Heart right ventricle (tissue), 16 donors: ENCODE measurements at regions not wholly inside any gene's neighbourhood (a gene's known extent, or its start where the extent isn't known, plus 50 kb on each side); places are given as distances from the start of the nearest gene placed in this dataset.

Experiments
- ATAC-seq, 8 donors: fragments of 200-7000 bp; cut with Tn5 transposase; one replicate each; pipeline ENCODE4 v1.9.1; 2020; ENCODE audit warnings: mild to moderate bottlenecking in 8 of 8, moderate library complexity in 8 of 8, moderate number of reproducible peaks in 1 of 8
- DNase-seq, 2 donors: peaks; one replicate each; pipeline ENCODE4 v3.0.0-alpha.2; 2020
- H3K27ac ChIP-seq, 10 donors: fragments of 200-600 bp; sonication (generic) in 2 of 10; one replicate each; pipeline versions ENCODE4 v1.5.0 to v1.8.0; 2020 to 2022; ENCODE audit warnings: mild to moderate bottlenecking in 3 of 10
- H3K27me3 ChIP-seq, 7 donors: fragments of 200-600 bp; one replicate each; pipeline ENCODE4 v1.8.0; 2021 to 2022; ENCODE audit warnings: mild to moderate bottlenecking in 2 of 7
- H3K36me3 ChIP-seq, 9 donors: fragments of 200-600 bp; sonication (generic) in 1 of 9; one replicate each; pipeline versions ENCODE4 v1.5.0 to v1.8.0; 2020 to 2022; ENCODE audit warnings: mild to moderate bottlenecking in 2 of 9
- H3K4me1 ChIP-seq, 9 donors: fragments of 200-600 bp; sonication (generic) in 1 of 9; one replicate each; pipeline versions ENCODE4 v1.5.0 to v1.8.0; 2020 to 2022; ENCODE audit warnings: mild to moderate bottlenecking in 4 of 9
- H3K4me3 ChIP-seq, 10 donors: fragments of 200-600 bp; sonication (generic) in 2 of 10; one replicate each; pipeline versions ENCODE4 v1.5.0 to v1.8.0; 2020 to 2022; ENCODE audit warnings: mild to moderate bottlenecking in 7 of 10, moderate library complexity in 2 of 10
- H3K9me3 ChIP-seq, 11 donors: fragments of 200-600 bp in 10 of 11; sonication (generic) in 2 of 11; one replicate each; pipeline versions ENCODE4 v1.5.0 to v1.8.0; 2013 to 2022; ENCODE audit warnings: mild to moderate bottlenecking in 2 of 11, control low read depth in 1 of 11, moderate library complexity in 1 of 11
- CTCF ChIP-seq, 9 donors: fragments of 200-600 bp; sonication (generic) in 2 of 9; IDR thresholded peaks; one replicate each; pipeline versions ENCODE4 v1.5.0 to v1.8.0; 2021 to 2022; ENCODE audit warnings: antibody characterized with exemption in 9 of 9, mild to moderate bottlenecking in 5 of 9, moderate library complexity in 1 of 9
- WGBS, 2 donors: extraction: QIAGEN DNeasy Blood & Tissue Kit; methylation state at CpG; one replicate each; pipeline ENCODE4 v1.1.7; 2013; ENCODE audit warnings: inconsistent platforms in 1 of 2; 5-methylcytosine and 5-hydroxymethylcytosine counted together
- intact Hi-C, 10 donors: fragments of 100-400 bp; cut with DNase I; formaldehyde crosslinking; loops; one replicate each; pipeline versions ENCODE4 v1.11.1 to v1.14.2; 2022
- donor health status: Arrhythmogenic right ventricular cardiomyopathy.
- donor health status: ischemic (EF 13 %, LVEDD 7.1; RV severe dilation, severe dysfunction).
- donor health status: healthy with polysubstance abuse.
- donor health status: DM: no; HTN: yes; CAD: no.
- donor health status: DM: no; HTN: no; CAD: no.
- donor health status: ischemic (EF 25% LVEDD 6.9; RV normal size, moderate dysfunction).
- donor health status: ischemic (EF 25% LVEDD 5.7; RV mildly dilated, moderate dysfunction).
- donor health status: healthy.
- donor health status: DM: yes; HTN: yes; CAD: no.
- donor health status: Ischemic cardiomyopathy.
- donor health status: ischemic (EF 35%, LVEDD 5.7; RV mildly dilated, moderate dysfunction).
- donor health status: nonischemic (EF 11% LVEDD 7.7; RV severe dilation, severe dysfunction).
- donor health status: DM: yes; HTN: yes; CAD: no.
- donor health status: PGD.
- donor health status: ischemic (EF 29% LVEDD 5.4; RV normal size, mild dysfunction).
- donor health status: nonischemic (EF 23%, LVEDD 6.1; RV moderate dilation, normal function).

GRCh38 chr2:123157016-123157415 is 868.1 kb upstream of the CNTNAP5 start:
- DNase-seq (no peak), ATAC-seq (no peak)
- no peaks in the 10 kb centered on the region for H3K27me3 ChIP-seq
- no peaks in the 10 kb centered on the region for H3K9me3 ChIP-seq
- intact Hi-C loops, result no loop called here
- no peak for TF ChIP-seq CTCF (IDR thresholded peaks at IDR 0.05)
- no peak overlapping the region for H3K4me3 ChIP-seq
- H3K27ac ChIP-seq, result no peak overlapping the region
- H3K36me3 ChIP-seq, result no peaks in the 10 kb centered on the region
- WGBS, 2 donors, result 66 to 67% methylated on average over 3 of the region's 3 CpGs
- H3K4me1 ChIP-seq, result no peaks in the 10 kb centered on the region

GRCh38 chr2:123162400-123163016 is 862.6 kb upstream of the CNTNAP5 start:
- TF ChIP-seq CTCF (IDR thresholded peaks at IDR 0.05), result no peak
- 48 to 68% methylated on average over 1 of the region's 1 CpG for WGBS, 2 donors
- Histone ChIP-seq H3K4me1 (no peaks in the 10 kb centered on the region), H3K4me3 (no peak overlapping the region), H3K36me3 (no peaks in the 10 kb centered on the region), H3K27ac (no peak overlapping the region), H3K27me3 (no peaks in the 10 kb centered on the region), H3K9me3 (peaks cover 0 to 5% (median 0%) of the 10 kb centered on the region in 11 donors)
- DNase-seq, result no peak
- ATAC-seq, result no peak
- intact Hi-C loops, result no loop called here

- WGBS, 2 donors, result 59 to 74% methylated on average over 2 of the region's 2 CpGs
- no peaks in the 10 kb centered on the region for H3K27me3 ChIP-seq
- peaks cover 0 to 10% (median 0%) of the 10 kb centered on the region in 11 donors for H3K9me3 ChIP-seq
- intact Hi-C loops, result no loop called here
- no peak for ATAC-seq
- no peaks in the 10 kb centered on the region for H3K36me3 ChIP-seq
- no peaks in the 10 kb centered on the region for H3K4me1 ChIP-seq
- DNase-seq, result no peak
- TF ChIP-seq CTCF (IDR thresholded peaks at IDR 0.05), result no peak
- no peak overlapping the region for H3K4me3 ChIP-seq
- no peak overlapping the region for H3K27ac ChIP-seq
Observed at GRCh38 chr2:123163398-123163797, 861.7 kb upstream of the CNTNAP5 start.

- Histone ChIP-seq H3K27ac (no peak overlapping the region), H3K27me3 (no peaks in the 10 kb centered on the region), H3K4me3 (no peak overlapping the region), H3K4me1 (no peaks in the 10 kb centered on the region), H3K36me3 (no peaks in the 10 kb centered on the region), H3K9me3 (peaks cover 0 to 18% (median 0%) of the 10 kb centered on the region in 11 donors)
- no peak for TF ChIP-seq CTCF (IDR thresholded peaks at IDR 0.05)
- ATAC-seq (no peak), DNase-seq (no peak)
- 54 to 77% methylated on average over 2 of the region's 2 CpGs for WGBS, 2 donors
- intact Hi-C loops, result no loop called here
Observed at GRCh38 chr2:123164216-123164615, 860.9 kb upstream of the CNTNAP5 start.
